NCI-H1436 (cell line): ENCODE measurements at regions not wholly inside any gene's neighbourhood (a gene's known extent, or its start where the extent isn't known, plus 50 kb on each side); places are given as distances from the start of the nearest gene placed in this dataset.
"Not testable (repeated sequence)": the region's sequence is repeated elsewhere in the genome, so short reads cannot be mapped to it uniquely, and the experiment has no call there.

ENCODE experiments used
- DNase-seq: peaks from one replicate; lab custom pipeline; 2025; lab: John Stamatoyannopoulos, UW

- DNase-seq: no peak
These were observed 733.9 kb upstream of the EPHA5 start for GRCh38 chr4:66404141-66404540.

DNA sequence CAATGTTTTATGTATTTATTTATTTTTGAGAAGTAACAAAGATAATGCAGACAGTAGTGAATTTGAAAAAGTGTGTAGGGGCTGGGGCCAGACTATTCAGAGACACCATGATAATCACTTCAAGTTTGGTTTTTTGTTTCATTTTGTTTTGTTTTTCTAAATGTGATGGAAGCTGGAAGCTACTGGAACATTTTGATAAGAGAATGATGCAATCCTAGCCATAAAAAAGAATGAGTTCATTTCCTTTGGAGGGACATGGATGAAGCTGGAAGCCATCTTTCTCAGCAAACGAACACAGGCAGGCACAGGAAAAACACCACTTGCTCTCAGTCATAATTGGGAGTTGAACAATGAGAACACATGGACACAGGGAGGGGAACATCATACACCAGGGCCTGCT lies 706.6 kb upstream of the EPHA5 start:
- DNase-seq: no peak

DNA sequence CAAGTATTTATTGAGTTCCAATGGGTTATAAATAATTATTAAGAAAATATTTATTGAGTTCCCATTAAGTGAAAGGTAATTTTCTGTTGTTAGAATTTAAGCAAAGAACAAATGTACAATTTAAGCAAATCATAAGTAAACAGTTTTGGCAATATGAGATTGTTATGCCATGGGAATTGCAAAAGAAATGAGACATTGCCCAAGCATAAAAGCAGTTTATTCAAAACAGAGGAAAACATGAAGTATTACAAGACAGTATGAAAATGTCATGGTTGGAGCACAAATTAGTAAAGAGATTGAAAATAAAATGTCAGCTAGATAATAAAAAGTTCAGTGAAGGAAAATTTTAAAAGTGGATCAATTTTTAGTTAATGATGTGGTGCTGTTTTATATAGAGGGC lies 706.1 kb upstream of the EPHA5 start:
- no peak for DNase-seq

DNA sequence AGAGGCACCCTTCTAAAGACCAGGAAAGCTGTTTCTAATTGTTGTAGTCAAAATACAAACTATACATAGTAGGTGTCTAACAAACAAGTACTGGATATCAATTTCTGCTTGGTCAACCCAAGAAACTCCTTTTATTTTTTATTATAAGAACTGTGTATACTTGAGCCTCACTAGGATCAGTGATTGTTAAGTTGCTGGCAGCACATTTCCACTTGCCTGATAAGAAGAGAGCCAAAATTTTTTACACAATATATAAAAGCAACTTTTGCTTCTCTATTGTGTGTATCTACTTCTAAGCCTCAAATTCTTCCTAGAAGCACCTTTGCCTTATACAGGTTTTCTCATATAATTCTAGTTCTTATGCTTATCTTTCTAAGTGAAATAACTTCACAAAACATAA lies 703.0 kb upstream of the EPHA5 start:
- no peak for DNase-seq

DNA sequence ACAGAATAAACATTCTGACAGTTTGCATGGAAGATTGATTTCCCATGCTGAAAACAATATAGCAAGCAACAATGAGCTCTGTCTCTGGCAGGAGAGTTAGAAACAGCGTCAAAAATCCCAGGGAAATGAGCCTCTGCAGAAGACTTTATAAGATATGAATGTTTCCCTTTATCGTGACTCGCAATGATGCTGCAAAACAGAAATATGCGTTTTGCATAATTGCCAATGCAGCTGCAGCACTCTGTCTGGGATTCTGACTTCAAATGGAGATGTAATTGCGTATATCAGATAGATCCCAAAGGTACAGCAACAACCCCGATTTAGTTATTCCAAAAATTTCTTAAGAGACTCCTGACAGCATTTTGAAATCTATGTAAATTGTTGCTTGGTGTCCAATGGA lies 702.4 kb upstream of the EPHA5 start:
- DNase-seq: no peak

- no peak for DNase-seq
These were observed 696.9 kb upstream of the EPHA5 start for GRCh38 chr4:66367043-66367660.

- not testable (repeated sequence) for DNase-seq
These were observed 690.1 kb upstream of the EPHA5 start for GRCh38 chr4:66360395-66360794.

DNA sequence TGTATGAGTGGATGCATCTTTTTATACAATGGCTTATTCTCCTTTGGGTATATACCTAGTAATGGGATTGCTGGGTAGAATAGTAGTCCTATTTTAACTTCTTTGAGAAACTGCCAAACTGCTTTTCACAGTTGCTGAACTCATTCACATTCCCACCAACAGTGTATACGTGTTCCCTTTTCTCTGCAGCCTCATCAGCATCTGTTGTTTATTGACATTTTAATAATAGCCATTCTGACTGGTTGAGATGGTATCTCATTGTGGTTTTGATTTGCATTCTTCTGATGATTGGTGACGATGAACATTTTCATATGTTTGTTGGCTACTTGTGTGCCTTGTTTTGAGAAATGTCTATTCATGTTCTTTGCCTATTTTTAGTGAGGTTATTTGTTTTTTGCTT lies 687.0 kb upstream of the EPHA5 start:
- DNase-seq: no peak

- DNase-seq: no peak
These were observed 685.0 kb upstream of the EPHA5 start for GRCh38 chr4:66355328-66355727.

DNA sequence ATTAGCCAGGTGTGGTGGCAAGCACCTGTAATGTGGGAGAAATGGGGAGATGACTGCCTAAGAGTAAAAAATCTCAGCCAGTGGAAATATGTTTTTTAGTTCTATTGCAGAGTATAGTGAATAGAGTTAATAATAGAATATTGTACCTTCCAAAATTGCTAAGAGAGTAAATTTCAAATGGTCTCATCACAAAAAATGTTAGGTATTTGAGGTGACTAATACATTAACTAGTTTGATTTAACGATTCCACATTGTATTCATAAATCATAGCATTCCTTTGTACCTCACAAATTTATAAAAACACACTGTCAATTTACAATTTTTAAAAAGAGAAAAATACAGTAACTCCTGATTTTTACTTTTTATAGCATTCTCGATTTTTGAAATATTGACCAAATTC lies 681.5 kb upstream of the EPHA5 start:
- no peak for DNase-seq

DNA sequence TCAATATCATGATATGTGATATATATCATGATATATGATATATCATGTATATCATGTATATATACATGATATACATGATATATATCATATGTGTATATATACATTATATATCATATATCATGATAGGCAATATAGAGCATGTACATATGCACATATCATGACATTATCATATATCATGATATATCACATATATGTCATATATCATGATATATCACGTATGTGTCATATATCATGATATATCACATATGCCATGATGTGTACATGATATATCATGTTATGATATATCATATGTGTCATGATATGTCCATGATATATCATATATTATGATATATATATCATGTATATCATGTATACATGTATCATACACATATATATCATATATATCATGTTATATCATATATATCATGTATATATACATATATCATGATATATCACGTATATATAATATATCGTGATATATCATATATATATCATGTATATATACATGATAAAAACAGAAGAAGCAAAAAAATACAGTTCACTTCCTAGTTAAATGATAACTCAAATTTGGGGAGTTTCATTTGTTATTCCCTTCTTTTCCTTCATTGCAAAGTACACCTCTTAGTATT lies 670.1 kb upstream of the EPHA5 start:
- DNase-seq: no peak

DNA sequence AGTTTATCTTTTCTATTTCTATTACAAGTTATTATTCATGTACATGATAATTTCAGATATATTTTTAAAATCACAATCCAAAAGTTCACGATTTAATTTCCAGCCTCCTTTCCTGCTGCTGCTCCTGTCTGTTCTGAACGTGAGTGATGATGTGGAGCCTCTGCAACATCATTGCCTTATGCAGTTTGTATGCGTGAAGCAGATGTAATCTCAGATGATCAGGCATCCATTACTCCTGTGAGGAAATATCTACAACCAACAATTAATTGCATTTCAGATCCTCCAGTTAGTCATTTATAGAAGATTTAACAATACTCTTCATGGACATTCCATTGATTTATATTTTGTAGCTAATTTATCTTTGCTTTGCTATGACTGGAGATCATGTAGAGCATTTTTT lies 668.7 kb upstream of the EPHA5 start:
- DNase-seq: no peak

DNA sequence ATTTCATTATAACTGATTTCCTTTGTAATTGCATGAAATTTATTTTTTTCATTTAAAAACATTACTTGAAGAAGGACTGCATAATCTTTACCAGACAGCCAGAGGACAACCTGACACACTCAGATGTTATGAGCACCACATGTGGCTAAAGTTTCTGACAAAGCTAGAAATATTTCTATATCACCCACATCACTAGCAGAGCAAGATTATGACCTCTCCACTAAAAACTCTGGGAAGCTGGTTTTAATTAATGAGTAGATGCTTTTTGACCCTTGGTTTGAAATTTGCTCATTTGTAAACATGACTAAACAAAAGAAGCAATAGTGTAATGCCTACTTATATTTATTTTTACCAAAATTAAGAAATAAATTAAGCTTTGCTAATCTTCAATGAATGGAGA lies 661.5 kb upstream of the EPHA5 start:
- DNase-seq: no peak

GRCh38 chr4:66330125-66330524 lies 659.8 kb upstream of the EPHA5 start:
- DNase-seq: no peak

GRCh38 chr4:66328803-66329574 lies 658.7 kb upstream of the EPHA5 start:
- no peak for DNase-seq

- DNase-seq: no peak
These were observed 637.6 kb upstream of the EPHA5 start for GRCh38 chr4:66307641-66308438.

GRCh38 chr4:66300336-66300934 lies 630.1 kb upstream of the EPHA5 start:
- DNase-seq: no peak

DNA sequence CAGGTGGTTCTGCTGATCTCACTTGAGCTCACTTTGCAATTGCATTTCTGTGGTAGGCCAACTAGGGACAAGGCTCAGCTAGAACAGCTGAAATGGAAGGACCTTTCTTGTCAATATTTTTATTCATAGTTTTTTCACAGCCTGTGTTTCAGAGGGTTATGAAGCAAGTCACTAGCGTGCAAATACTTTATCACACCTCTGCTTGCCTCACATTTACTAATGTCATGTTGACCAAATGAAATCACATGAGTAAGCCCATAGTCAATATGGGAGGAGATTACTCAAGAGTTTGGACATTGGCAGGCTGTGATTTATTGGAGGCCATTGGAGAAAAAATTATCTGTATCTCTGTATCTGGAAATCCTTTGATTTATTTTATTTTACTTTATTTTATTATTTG lies 628.3 kb upstream of the EPHA5 start:
- DNase-seq: no peak

GRCh38 chr4:66297703-66298102 lies 627.4 kb upstream of the EPHA5 start:
- no peak for DNase-seq

DNA sequence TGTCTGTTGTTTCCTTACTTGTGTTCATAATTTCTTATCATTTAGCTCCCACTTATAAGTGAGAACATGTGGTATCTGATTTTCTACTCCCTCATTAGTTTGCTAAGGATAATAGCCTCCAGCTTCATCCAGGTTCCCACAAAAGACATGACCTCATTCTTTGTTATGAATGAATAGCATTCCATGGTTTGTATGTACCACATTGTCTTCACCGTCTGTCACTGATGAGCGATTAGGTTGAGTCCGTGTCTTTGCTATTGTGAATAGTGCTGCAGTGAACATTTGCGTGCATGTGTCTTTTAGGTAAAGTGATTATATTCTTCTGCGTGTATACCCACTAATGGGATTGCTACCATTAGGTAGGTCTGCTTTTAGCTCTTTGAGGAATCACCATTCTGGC lies 624.3 kb upstream of the EPHA5 start:
- no peak for DNase-seq

- DNase-seq: no peak
These were observed 614.7 kb upstream of the EPHA5 start for GRCh38 chr4:66284991-66285451.

DNA sequence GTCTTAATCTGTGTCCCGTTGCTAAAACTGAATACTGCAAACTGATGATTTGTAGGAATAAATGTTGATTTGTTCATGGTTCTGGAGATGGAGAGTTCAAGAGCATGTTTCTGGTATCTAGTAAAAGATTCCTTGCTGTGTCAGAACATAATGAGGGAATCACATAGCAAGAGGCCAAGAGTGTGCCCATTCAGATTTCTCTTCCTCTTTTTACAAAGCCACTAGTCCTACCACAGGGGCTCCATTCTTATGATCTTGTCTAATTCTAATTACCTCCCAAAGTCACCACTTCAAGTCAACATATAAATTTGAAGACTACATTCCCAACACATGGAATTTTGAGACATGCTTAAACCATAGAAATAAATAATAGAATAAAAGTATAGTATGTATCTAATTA lies 608.8 kb upstream of the EPHA5 start:
- no peak for DNase-seq
